ENCODE measurements at regions not wholly inside any gene's neighbourhood (a gene's known extent, or its start where the extent isn't known, plus 50 kb on each side); places are given as distances from the start of the nearest gene placed in this dataset.

DNA sequence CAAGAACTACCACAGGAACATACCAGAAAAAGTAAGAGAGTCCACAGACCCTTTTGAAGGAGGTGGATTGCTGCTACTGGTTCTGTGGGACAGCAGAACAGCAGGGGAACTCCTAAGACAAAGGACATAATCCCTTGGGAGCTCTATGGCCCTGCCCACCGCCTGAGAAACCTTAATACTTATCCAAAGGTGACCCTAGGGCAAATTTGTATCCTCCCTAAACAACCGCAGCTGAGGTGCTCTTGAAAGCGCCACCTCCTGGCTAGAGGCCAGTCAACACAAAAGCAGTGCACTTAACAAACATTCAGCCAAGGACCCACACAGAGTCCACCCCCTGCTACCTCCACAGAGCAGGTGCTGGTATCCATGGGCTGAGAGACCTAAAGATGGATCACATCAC lies 136.8 kb downstream of the ADAM29 start:
- TF ChIP-seq, protein P1, sequence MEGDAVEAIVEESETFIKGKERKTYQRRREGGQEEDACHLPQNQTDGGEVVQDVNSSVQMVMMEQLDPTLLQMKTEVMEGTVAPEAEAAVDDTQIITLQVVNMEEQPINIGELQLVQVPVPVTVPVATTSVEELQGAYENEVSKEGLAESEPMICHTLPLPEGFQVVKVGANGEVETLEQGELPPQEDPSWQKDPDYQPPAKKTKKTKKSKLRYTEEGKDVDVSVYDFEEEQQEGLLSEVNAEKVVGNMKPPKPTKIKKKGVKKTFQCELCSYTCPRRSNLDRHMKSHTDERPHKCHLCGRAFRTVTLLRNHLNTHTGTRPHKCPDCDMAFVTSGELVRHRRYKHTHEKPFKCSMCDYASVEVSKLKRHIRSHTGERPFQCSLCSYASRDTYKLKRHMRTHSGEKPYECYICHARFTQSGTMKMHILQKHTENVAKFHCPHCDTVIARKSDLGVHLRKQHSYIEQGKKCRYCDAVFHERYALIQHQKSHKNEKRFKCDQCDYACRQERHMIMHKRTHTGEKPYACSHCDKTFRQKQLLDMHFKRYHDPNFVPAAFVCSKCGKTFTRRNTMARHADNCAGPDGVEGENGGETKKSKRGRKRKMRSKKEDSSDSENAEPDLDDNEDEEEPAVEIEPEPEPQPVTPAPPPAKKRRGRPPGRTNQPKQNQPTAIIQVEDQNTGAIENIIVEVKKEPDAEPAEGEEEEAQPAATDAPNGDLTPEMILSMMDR (conservative IDR thresholded peaks at IDR 0.05; ENCODE audit: low read length): peak; percentile 23
- no peak for TF ChIP-seq EZH2phosphoT487 (IDR thresholded peaks at IDR 0.05; ENCODE audit: borderline replicate concordance)
